Heart left ventricle (tissue), 13 donors: ENCODE measurements at regions not wholly inside any gene's neighbourhood (a gene's known extent, or its start where the extent isn't known, plus 50 kb on each side); places are given as distances from the start of the nearest gene placed in this dataset.

Source experiments
- POLR2A ChIP-seq, 2 donors: fragments of 450-650 bp; IDR thresholded peaks; one replicate each; pipeline ENCODE4 v1.6.1; 2017; ENCODE audit warnings: antibody characterized with exemption in 2 of 2, mild to moderate bottlenecking in 2 of 2, moderate library complexity in 2 of 2
- TF ChIP-seq, protein P1 (sequence below), 12 donors: fragments of 200-600 bp; sonication (generic) in 4 of 12; IDR thresholded peaks; one replicate each; pipeline versions ENCODE4 v1.5.0 to v1.8.0; 2018 to 2022; ENCODE audit warnings: antibody characterized with exemption in 12 of 12, mild to moderate bottlenecking in 5 of 12
- donor health status: ischemic (EF 13 %, LVEDD 7.1; RV severe dilation, severe dysfunction).
- donor health status: DM: no; HTN: yes; CAD: no.
- donor health status: DM: no; HTN: no; CAD: no.
- donor health status: ischemic (EF 25% LVEDD 6.9; RV normal size, moderate dysfunction).
- donor health status: ischemic (EF 25% LVEDD 5.7; RV mildly dilated, moderate dysfunction).
- donor health status: ischemic (EF 35%, LVEDD 5.7; RV mildly dilated, moderate dysfunction).
- donor health status: nonischemic (EF 11% LVEDD 7.7; RV severe dilation, severe dysfunction).
- donor health status: DM: yes; HTN: yes; CAD: no.
- donor health status: PGD.
- donor health status: ischemic (EF 29% LVEDD 5.4; RV normal size, mild dysfunction).
- donor health status: nonischemic (EF 23%, LVEDD 6.1; RV moderate dilation, normal function).

DNA sequence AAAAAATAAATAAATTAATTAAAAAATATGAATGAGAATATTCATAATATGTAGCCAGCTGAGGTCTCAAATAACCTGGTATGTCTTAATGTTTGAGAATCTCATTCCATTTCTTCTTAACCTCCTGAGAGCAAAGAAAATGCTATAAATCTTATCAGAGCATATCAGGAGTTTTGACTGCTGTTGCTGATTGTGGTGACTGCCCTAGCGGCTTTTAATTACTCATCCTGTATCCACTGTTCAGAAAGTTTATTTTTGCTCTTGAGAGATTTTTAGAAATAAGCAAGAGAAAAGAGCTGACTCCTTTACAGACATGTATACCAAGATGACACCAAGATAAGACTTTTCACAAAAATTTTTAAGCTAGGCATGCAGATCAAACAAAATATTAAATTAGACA, 454.8 kb upstream of the CBLB start:
- TF ChIP-seq, protein P1, sequence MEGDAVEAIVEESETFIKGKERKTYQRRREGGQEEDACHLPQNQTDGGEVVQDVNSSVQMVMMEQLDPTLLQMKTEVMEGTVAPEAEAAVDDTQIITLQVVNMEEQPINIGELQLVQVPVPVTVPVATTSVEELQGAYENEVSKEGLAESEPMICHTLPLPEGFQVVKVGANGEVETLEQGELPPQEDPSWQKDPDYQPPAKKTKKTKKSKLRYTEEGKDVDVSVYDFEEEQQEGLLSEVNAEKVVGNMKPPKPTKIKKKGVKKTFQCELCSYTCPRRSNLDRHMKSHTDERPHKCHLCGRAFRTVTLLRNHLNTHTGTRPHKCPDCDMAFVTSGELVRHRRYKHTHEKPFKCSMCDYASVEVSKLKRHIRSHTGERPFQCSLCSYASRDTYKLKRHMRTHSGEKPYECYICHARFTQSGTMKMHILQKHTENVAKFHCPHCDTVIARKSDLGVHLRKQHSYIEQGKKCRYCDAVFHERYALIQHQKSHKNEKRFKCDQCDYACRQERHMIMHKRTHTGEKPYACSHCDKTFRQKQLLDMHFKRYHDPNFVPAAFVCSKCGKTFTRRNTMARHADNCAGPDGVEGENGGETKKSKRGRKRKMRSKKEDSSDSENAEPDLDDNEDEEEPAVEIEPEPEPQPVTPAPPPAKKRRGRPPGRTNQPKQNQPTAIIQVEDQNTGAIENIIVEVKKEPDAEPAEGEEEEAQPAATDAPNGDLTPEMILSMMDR (IDR thresholded peaks at IDR 0.05): no peak
- TF ChIP-seq POLR2A (IDR thresholded peaks at IDR 0.05): no peak
